CD14-positive monocyte (primary cell): ENCODE measurements at regions not wholly inside any gene's neighbourhood (a gene's known extent, or its start where the extent isn't known, plus 50 kb on each side); places are given as distances from the start of the nearest gene placed in this dataset.

ENCODE experiments used
- DNase-seq, 3 donors: peaks; one replicate each; pipeline ENCODE4 v3.0.0-alpha.2; 2011 to 2022
- H2AFZ ChIP-seq: 2 replicates; pipeline ENCODE4 v1.6.0; 2012; ENCODE audit warnings: mild to moderate bottlenecking, low read depth, low read length, inconsistent platforms; ENCODE audit not compliant: insufficient read depth, poor library complexity, severe bottlenecking
- H3K27ac ChIP-seq, 2 donors: 1 replicate in 1 of 2; 2 replicates in 1 of 2; pipeline ENCODE4 v1.5.1; 2012 to 2013; ENCODE audit warnings: low read length in 2 of 2, control low read depth in 1 of 2, inconsistent platforms in 1 of 2, low read depth in 1 of 2, mild to moderate bottlenecking in 1 of 2
- H3K27me3 ChIP-seq, 2 donors: one replicate each; pipeline versions ENCODE4 v1.6.0 to v1.6.1; 2011 to 2013; ENCODE audit warnings: low read length in 2 of 2; ENCODE audit not compliant: control insufficient read depth in 2 of 2, insufficient read depth in 2 of 2
- H3K36me3 ChIP-seq, 2 donors: replicated peaks in 1 of 2; 1 replicate in 1 of 2; 2 replicates in 1 of 2; pipeline versions ENCODE4 v1.5.1 to v1.6.1; 2012 to 2013; ENCODE audit warnings: low read length in 2 of 2, control low read depth in 1 of 2, inconsistent platforms in 1 of 2, mild to moderate bottlenecking in 1 of 2; ENCODE audit not compliant: insufficient read depth in 2 of 2, control insufficient read depth in 1 of 2
- H3K4me1 ChIP-seq, 2 donors: 1 replicate in 1 of 2; 2 replicates in 1 of 2; pipeline versions ENCODE4 v1.5.1 to v1.6.1; 2012 to 2013; ENCODE audit warnings: low read length in 2 of 2, control low read depth in 1 of 2, inconsistent platforms in 1 of 2, mild to moderate bottlenecking in 1 of 2, moderate library complexity in 1 of 2; ENCODE audit not compliant: insufficient read depth in 2 of 2, control insufficient read depth in 1 of 2
- H3K4me2 ChIP-seq: replicated peaks from 2 replicates; pipeline ENCODE3; 2012; ENCODE audit warnings: low read length, moderate library complexity, mild to moderate bottlenecking; ENCODE audit not compliant: poor library complexity, severe bottlenecking; ENCODE audit errors: extremely low read depth
- H3K4me3 ChIP-seq, 3 experiments: fragments of 200-600 bp in 1 of 3; sonication (generic) in 1 of 3; replicated peaks in 1 of 3; 1 replicate in 2 of 3; 2 replicates in 1 of 3; pipeline ENCODE4 v1.5.1; 2011 to 2013; ENCODE audit warnings: low read length in 3 of 3, mild to moderate bottlenecking in 3 of 3, control low read depth in 2 of 3, low read depth in 2 of 3, inconsistent platforms in 1 of 3, moderate library complexity in 1 of 3
- H3K79me2 ChIP-seq: 2 replicates; pipeline ENCODE4 v1.6.0; 2012; ENCODE audit warnings: mild to moderate bottlenecking, control low read depth, inconsistent platforms, low read length, moderate library complexity; ENCODE audit not compliant: insufficient read depth
- H3K9ac ChIP-seq: 2 replicates; pipeline ENCODE4 v1.6.0; 2017; ENCODE audit warnings: low read length, mild to moderate bottlenecking; ENCODE audit not compliant: insufficient read depth, poor library complexity, severe bottlenecking
- H3K9me3 ChIP-seq, 2 donors: replicated peaks in 1 of 2; 1 replicate in 1 of 2; 2 replicates in 1 of 2; pipeline versions ENCODE4 v1.5.1 to v1.6.1; 2012 to 2013; ENCODE audit warnings: low read length in 2 of 2, control low read depth in 1 of 2; ENCODE audit not compliant: control insufficient read depth in 1 of 2, insufficient read depth in 1 of 2
- H4K20me1 ChIP-seq: 2 replicates; pipeline ENCODE4 v1.6.0; 2012; ENCODE audit warnings: mild to moderate bottlenecking, low read length, control low read depth, moderate library complexity; ENCODE audit not compliant: insufficient read depth
- H3K27ac Mint-ChIP-seq, 7 donors: one replicate each; pipeline ENCODE4 v1.8.0; 2020; ENCODE audit warnings: mild to moderate bottlenecking in 7 of 7, mixed read lengths in 7 of 7, moderate library complexity in 6 of 7, inconsistent platforms in 2 of 7
- H3K27me3 Mint-ChIP-seq, 3 donors: one replicate each; pipeline ENCODE4 v1.8.0; 2021 to 2022; ENCODE audit warnings: low read depth in 3 of 3, mild to moderate bottlenecking in 3 of 3, mixed read lengths in 3 of 3, moderate library complexity in 3 of 3, inconsistent platforms in 1 of 3
- H3K36me3 Mint-ChIP-seq, 2 donors: one replicate each; pipeline ENCODE4 v1.8.0; 2020; ENCODE audit warnings: mixed read lengths in 2 of 2, inconsistent platforms in 1 of 2, mild to moderate bottlenecking in 1 of 2
- H3K4me1 Mint-ChIP-seq: one replicate; pipeline ENCODE4 v1.8.0; 2020; ENCODE audit warnings: mild to moderate bottlenecking, mixed read lengths
- H3K4me3 Mint-ChIP-seq, 2 donors: one replicate each; pipeline ENCODE4 v1.8.0; 2020; ENCODE audit warnings: mild to moderate bottlenecking in 2 of 2, mixed read lengths in 2 of 2, moderate library complexity in 1 of 2
- H3K9me3 Mint-ChIP-seq, 7 donors: one replicate each; pipeline ENCODE4 v1.8.0; 2020 to 2022; ENCODE audit warnings: mixed read lengths in 7 of 7, mild to moderate bottlenecking in 6 of 7, moderate library complexity in 6 of 7, inconsistent platforms in 2 of 7
- WGBS: methylation state at CpG from one replicate; pipeline ENCODE4 v1.1.5; 2013; ENCODE audit warnings: missing lambda C conversion rate; ENCODE audit not compliant: insufficient coverage; 5-methylcytosine and 5-hydroxymethylcytosine counted together
- intact Hi-C, 2 donors: fragments of 100-400 bp; cut with micrococcal nuclease; formaldehyde crosslinking; loops; one replicate each; pipeline versions ENCODE4 v1.15.0 to v1.15.1; 2023
- TF ChIP-seq, protein P1 (sequence below): fragments of 200-600 bp; IDR thresholded peaks from one replicate; pipeline ENCODE4 v1.8.0; 2022; ENCODE audit warnings: antibody characterized with exemption, mild to moderate bottlenecking

DNA sequence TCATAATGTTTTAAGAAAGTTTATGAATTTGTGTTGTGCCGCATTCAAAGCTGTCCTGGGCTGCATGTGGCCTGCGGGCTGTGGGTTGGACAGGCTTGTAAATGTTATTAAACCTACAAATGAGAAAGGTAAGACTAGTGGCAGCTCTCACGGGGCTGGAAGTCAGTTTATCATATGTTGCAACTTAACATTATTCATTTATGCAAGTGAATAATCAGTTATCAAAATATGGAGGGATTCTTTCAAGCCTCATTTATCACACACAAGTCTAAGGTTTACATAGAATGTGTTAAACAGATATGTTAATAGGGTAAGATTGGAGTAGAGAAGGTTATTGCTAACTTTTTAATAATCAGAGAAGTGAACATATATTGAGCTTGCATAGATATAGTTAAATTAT lies 442.5 kb upstream of the RGS6 start:
- Histone ChIP-seq H3K4me3 (no peak overlapping the region), H3K9ac (no peak overlapping the region), H4K20me1 (peaks cover 73% of the 10 kb centered on the region), H3K9me3 (no peaks in the 10 kb centered on the region), H2AFZ (no peak overlapping the region), H3K36me3 (peaks cover 0 to 4% of the 10 kb centered on the region in 2 donors), H3K27me3 (no peaks in the 10 kb centered on the region), H3K79me2 (peaks cover 11% of the 10 kb centered on the region), H3K4me2 (no peak overlapping the region), H3K27ac (no peak overlapping the region), H3K4me1 (no peaks in the 10 kb centered on the region)
- Mint-ChIP-seq H3K27ac (no peak overlapping the region), H3K9me3 (peaks cover 0 to 1% (median 0%) of the 10 kb centered on the region in 7 donors), H3K36me3 (peaks cover 15 to 28% of the 10 kb centered on the region in 2 donors), H3K27me3 (peaks cover 0 to 2% (median 0%) of the 10 kb centered on the region in 3 donors), H3K4me3 (no peak overlapping the region), H3K4me1 (peaks cover 13% of the 10 kb centered on the region)
- intact Hi-C loops, result no loop called here
- 93% methylated on average over 2 of the region's 3 CpGs for WGBS
- TF ChIP-seq, protein P1, sequence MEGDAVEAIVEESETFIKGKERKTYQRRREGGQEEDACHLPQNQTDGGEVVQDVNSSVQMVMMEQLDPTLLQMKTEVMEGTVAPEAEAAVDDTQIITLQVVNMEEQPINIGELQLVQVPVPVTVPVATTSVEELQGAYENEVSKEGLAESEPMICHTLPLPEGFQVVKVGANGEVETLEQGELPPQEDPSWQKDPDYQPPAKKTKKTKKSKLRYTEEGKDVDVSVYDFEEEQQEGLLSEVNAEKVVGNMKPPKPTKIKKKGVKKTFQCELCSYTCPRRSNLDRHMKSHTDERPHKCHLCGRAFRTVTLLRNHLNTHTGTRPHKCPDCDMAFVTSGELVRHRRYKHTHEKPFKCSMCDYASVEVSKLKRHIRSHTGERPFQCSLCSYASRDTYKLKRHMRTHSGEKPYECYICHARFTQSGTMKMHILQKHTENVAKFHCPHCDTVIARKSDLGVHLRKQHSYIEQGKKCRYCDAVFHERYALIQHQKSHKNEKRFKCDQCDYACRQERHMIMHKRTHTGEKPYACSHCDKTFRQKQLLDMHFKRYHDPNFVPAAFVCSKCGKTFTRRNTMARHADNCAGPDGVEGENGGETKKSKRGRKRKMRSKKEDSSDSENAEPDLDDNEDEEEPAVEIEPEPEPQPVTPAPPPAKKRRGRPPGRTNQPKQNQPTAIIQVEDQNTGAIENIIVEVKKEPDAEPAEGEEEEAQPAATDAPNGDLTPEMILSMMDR, result no peak
- DNase-seq, result no peak

DNA sequence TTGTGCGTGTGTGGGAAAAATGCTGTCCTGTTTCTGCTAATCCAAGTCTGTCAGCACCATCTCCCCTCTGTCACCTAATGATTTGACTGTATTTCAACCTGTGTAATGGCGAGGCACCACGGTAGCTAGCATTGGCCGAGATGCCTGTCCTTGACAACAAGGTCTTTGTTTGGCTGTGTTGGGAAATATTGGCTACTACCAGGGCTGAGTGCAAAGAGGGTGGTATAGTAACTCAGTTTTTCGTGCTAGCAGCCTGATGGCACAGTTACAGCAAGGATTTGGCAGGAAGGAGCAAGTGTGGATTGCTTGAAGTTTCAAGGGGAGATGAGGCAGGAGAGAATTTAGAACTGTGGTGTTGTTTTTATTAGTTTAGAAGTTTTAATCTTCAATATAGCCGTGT lies 440.3 kb upstream of the RGS6 start:
- WGBS, result 94% methylated on average over 5 of the region's 6 CpGs
- Histone ChIP-seq H4K20me1 (peaks cover 79% of the 10 kb centered on the region), H2AFZ (no peak overlapping the region), H3K36me3 (no peaks in the 10 kb centered on the region), H3K27ac (no peak overlapping the region), H3K9ac (no peak overlapping the region), H3K4me1 (no peaks in the 10 kb centered on the region), H3K4me2 (no peak overlapping the region), H3K27me3 (no peaks in the 10 kb centered on the region), H3K4me3 (no peak overlapping the region), H3K9me3 (no peaks in the 10 kb centered on the region), H3K79me2 (peaks cover 18% of the 10 kb centered on the region)
- TF ChIP-seq, protein P1, result no peak
- Mint-ChIP-seq H3K4me1 (peaks cover 13% of the 10 kb centered on the region), H3K4me3 (no peak overlapping the region), H3K36me3 (peaks cover 25 to 28% of the 10 kb centered on the region in 2 donors), H3K9me3 (peaks cover 0 to 10% (median 0%) of the 10 kb centered on the region in 7 donors), H3K27me3 (peaks cover 0 to 2% (median 0%) of the 10 kb centered on the region in 3 donors), H3K27ac (peak overlapping the region in 2 of 7 donors; percentile 56 to 61)
- DNase-seq, result no peak
- intact Hi-C loops, result no loop called here
